Esophagus squamous epithelium (tissue), 4 donors: ENCODE measurements at regions not wholly inside any gene's neighbourhood (a gene's known extent, or its start where the extent isn't known, plus 50 kb on each side); places are given as distances from the start of the nearest gene placed in this dataset.

Experiments used
- CTCF ChIP-seq, 6 experiments: fragments of 450-650 bp in 4 of 6; fragments of 200-600 bp in 2 of 6; sonication (generic) in 2 of 6; IDR thresholded peaks; one replicate each; pipeline ENCODE4 v1.5.1; 2016 to 2019; ENCODE audit warnings: antibody characterized with exemption in 6 of 6, mild to moderate bottlenecking in 4 of 6, moderate library complexity in 4 of 6
- POLR2A ChIP-seq, 4 donors: fragments of 450-650 bp; IDR thresholded peaks; one replicate each; pipeline ENCODE4 v1.6.1; 2017; ENCODE audit warnings: antibody characterized with exemption in 4 of 4, mild to moderate bottlenecking in 4 of 4, moderate library complexity in 3 of 4

DNA sequence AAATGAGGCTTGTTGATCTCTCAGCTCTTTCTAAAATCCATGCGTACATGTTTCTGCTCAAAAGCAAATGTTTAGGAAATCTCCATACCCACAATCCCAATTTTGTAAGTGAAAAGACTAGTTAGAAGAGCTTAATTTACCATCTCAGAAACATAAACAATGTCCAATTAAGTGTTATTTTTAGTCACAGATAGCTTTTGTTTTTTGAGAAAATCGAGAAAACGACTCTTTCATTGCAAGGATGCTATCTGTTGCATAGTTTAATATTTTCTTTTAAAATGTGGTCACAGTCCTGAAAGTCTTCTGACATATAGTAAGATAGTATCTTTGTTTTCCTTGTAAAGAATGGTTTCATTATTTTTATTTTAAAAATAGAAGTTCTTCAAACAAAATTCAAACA lies 338.0 kb upstream of the DAB2 start:
- no peak for TF ChIP-seq CTCF (IDR thresholded peaks at IDR 0.05)
- TF ChIP-seq POLR2A (IDR thresholded peaks at IDR 0.05), result no peak
